DOHH2 (cell line): ENCODE measurements at regions not wholly inside any gene's neighbourhood (a gene's known extent, or its start where the extent isn't known, plus 50 kb on each side); places are given as distances from the start of the nearest gene placed in this dataset.

Experiments used
- H3F3A ChIP-seq: fragments of 200-600 bp; sonication (generic), shearing (Covaris generic); 2 replicates; pipeline ENCODE4 v1.6.0; 2016; ENCODE audit warnings: antibody characterized with exemption, mild to moderate bottlenecking; ENCODE audit not compliant: control insufficient read depth, insufficient read depth
- H3K27ac ChIP-seq: fragments of 200-600 bp; sonication (generic); 2 replicates; pipeline ENCODE4 v1.5.1; 2014; ENCODE audit warnings: low read depth, mild to moderate bottlenecking, low read length, moderate library complexity
- H3K27me3 ChIP-seq: fragments of 200-600 bp; sonication (generic); 2 replicates; pipeline ENCODE4 v1.6.1; 2014; ENCODE audit warnings: mild to moderate bottlenecking, low read length, mixed read lengths; ENCODE audit not compliant: control insufficient read depth
- H3K36me3 ChIP-seq: fragments of 200-600 bp; sonication (generic); 2 replicates; pipeline ENCODE4 v1.6.1; 2014; ENCODE audit warnings: mild to moderate bottlenecking, low read length, moderate library complexity, mixed read lengths; ENCODE audit not compliant: control insufficient read depth
- H3K4me1 ChIP-seq: fragments of 200-600 bp; sonication (generic); 2 replicates; pipeline ENCODE4 v1.6.1; 2014; ENCODE audit warnings: mild to moderate bottlenecking, low read length, mixed read lengths; ENCODE audit not compliant: control insufficient read depth
- H3K4me2 ChIP-seq: fragments of 200-600 bp; sonication (generic); 2 replicates; pipeline ENCODE4 v1.6.0; 2014; ENCODE audit warnings: mild to moderate bottlenecking, low read length, moderate library complexity
- H3K4me3 ChIP-seq: fragments of 200-600 bp; sonication (generic); 2 replicates; pipeline ENCODE4 v1.5.1; 2014; ENCODE audit warnings: mild to moderate bottlenecking, low read length, mixed read lengths
- H3K79me2 ChIP-seq: fragments of 200-600 bp; sonication (generic); 2 replicates; pipeline ENCODE4 v1.6.1; 2014; ENCODE audit warnings: mild to moderate bottlenecking, low read length, mixed read lengths; ENCODE audit not compliant: control insufficient read depth
- H3K9me2 ChIP-seq: fragments of 200-600 bp; sonication (generic); replicated peaks from 2 replicates; pipeline ENCODE4 v1.6.1; 2014; ENCODE audit warnings: mild to moderate bottlenecking, low read length, mixed read lengths; ENCODE audit not compliant: control insufficient read depth
- H3K9me3 ChIP-seq: fragments of 200-600 bp; sonication (generic); 2 replicates; pipeline ENCODE4 v1.6.1; 2014; ENCODE audit warnings: antibody characterized with exemption, low read length, mixed read lengths; ENCODE audit not compliant: control insufficient read depth, insufficient read depth
- H4K20me1 ChIP-seq: fragments of 200-600 bp; sonication (generic); 2 replicates; pipeline ENCODE4 v1.6.0; 2014; ENCODE audit warnings: low read depth, mild to moderate bottlenecking, antibody characterized with exemption, low read length, moderate library complexity; ENCODE audit not compliant: control insufficient read depth, insufficient read depth
- EZH2phosphoT487 ChIP-seq: fragments of 200-600 bp; sonication (generic); IDR thresholded peaks from 2 replicates; pipeline ENCODE4 v1.6.1; 2017; ENCODE audit warnings: borderline replicate concordance, mild to moderate bottlenecking, antibody characterized with exemption, low read length, moderate library complexity, mixed read lengths
- TF ChIP-seq, protein P1 (sequence below): fragments of 200-600 bp; sonication (generic); IDR thresholded peaks from one replicate; pipeline ENCODE4 v1.5.1; 2014; ENCODE audit warnings: antibody characterized with exemption, mild to moderate bottlenecking, low read depth, low read length; ENCODE audit not compliant: poor library complexity, severe bottlenecking

DNA sequence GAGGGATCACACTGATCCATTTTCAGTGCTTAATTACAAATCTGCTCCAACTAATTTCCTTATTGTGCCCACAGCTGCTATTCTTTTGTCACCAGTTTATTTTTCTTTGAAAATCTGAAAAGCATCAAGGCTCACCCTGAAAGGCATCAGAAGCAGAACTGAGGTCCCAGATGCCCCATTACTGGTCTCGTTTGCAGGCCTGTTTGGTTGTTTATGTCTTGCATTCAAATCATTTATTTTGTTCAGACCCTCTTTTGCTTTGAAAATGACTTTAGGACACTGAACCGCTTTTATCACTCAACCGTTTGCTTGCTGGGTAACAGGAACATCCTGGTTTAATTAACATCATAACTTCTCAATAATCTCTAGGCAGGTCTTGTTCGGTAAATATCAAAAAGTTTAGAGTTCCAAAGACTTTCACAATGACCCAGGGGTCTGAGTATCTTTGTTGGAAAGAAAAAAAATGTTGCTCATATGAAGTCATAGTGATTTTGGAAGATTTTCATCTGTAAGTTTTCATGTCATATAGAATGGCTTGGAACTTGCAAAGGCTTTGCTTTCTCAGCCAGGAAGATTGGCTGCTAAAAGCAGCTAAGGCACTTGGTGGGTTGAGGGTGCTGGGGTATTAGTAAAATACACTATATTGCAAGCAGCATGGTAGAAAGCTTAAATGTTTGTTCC, 398.3 kb upstream of the NPVF start:
- Histone ChIP-seq H3K4me1 (peaks cover 11% of the 10 kb centered on the region), H4K20me1 (no peaks in the 10 kb centered on the region), H3F3A (no peaks in the 10 kb centered on the region), H3K27me3 (peaks cover 2% of the 10 kb centered on the region; the same call in 1 of the 2 replicates), H3K79me2 (no peaks in the 10 kb centered on the region), H3K27ac (no peak overlapping the region), H3K9me2 (no peaks in the 10 kb centered on the region), H3K36me3 (no peaks in the 10 kb centered on the region), H3K4me2 (no peak overlapping the region), H3K4me3 (no peak overlapping the region), H3K9me3 (no peaks in the 10 kb centered on the region)
- TF ChIP-seq, protein P1, sequence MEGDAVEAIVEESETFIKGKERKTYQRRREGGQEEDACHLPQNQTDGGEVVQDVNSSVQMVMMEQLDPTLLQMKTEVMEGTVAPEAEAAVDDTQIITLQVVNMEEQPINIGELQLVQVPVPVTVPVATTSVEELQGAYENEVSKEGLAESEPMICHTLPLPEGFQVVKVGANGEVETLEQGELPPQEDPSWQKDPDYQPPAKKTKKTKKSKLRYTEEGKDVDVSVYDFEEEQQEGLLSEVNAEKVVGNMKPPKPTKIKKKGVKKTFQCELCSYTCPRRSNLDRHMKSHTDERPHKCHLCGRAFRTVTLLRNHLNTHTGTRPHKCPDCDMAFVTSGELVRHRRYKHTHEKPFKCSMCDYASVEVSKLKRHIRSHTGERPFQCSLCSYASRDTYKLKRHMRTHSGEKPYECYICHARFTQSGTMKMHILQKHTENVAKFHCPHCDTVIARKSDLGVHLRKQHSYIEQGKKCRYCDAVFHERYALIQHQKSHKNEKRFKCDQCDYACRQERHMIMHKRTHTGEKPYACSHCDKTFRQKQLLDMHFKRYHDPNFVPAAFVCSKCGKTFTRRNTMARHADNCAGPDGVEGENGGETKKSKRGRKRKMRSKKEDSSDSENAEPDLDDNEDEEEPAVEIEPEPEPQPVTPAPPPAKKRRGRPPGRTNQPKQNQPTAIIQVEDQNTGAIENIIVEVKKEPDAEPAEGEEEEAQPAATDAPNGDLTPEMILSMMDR: no peak
- no peak for TF ChIP-seq EZH2phosphoT487

DNA sequence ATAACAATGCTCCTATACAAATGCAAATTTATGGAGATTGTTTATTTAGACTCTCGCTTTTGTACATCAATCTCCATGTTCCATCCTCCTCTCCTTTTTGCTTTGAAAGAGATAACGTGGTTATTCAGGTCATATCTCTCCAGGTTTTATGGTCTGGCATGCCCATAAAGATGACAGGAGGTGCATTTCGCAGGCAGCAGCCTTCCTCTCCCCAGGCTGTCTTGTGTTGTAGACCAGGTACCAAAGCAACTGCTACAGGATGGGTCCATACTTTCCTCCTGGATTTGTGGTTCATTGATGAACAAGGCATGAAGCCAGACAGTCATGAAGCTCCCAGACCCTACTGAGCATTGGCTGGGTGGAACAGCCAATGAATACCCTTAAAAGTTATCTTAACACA, 400.2 kb upstream of the NPVF start:
- no peaks in the 10 kb centered on the region for H3K36me3 ChIP-seq
- H3K9me2 ChIP-seq: no peaks in the 10 kb centered on the region
- H3K4me1 ChIP-seq: peaks cover 11% of the 10 kb centered on the region
- peaks cover 3% of the 10 kb centered on the region; the same call in 1 of the 2 replicates for H3K27me3 ChIP-seq
- no peaks in the 10 kb centered on the region for H3F3A ChIP-seq
- H3K4me3 ChIP-seq: no peak overlapping the region
- H3K4me2 ChIP-seq: no peak overlapping the region
- no peaks in the 10 kb centered on the region for H3K9me3 ChIP-seq
- TF ChIP-seq, protein P1: no peak
- TF ChIP-seq EZH2phosphoT487: no peak
- H3K79me2 ChIP-seq: no peaks in the 10 kb centered on the region
- H3K27ac ChIP-seq: no peak overlapping the region
- H4K20me1 ChIP-seq: no peaks in the 10 kb centered on the region

DNA sequence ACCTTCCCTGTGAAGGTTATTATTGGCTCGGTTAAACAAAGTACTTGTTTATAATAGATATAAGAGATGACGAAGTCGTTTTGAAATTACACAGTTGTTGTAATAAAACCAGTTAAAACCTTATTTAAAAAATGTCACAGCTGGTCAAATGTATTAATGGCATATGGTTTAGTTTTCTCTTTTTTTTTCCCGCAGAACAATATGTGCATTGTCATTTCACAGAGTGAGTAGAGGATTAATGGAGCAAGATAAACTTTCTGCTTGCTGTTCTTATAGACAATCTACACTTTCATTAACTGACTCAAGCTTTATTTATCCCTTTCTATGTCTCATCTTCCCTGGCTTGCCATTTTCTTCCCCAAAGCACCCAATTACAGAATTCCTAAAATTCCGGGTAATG, 404.3 kb upstream of the NPVF start:
- Histone ChIP-seq H3F3A (no peaks in the 10 kb centered on the region), H3K9me2 (no peaks in the 10 kb centered on the region), H3K36me3 (no peaks in the 10 kb centered on the region), H4K20me1 (no peaks in the 10 kb centered on the region), H3K27ac (no peak overlapping the region), H3K27me3 (peaks cover 6% of the 10 kb centered on the region; the same call in 1 of the 2 replicates), H3K4me1 (no peaks in the 10 kb centered on the region), H3K4me3 (no peak overlapping the region), H3K9me3 (no peaks in the 10 kb centered on the region), H3K79me2 (no peaks in the 10 kb centered on the region), H3K4me2 (no peak overlapping the region)
- TF ChIP-seq, protein P1: no peak
- TF ChIP-seq EZH2phosphoT487: no peak
